ENCODE measurements at regions not wholly inside any gene's neighbourhood (a gene's known extent, or its start where the extent isn't known, plus 50 kb on each side); places are given as distances from the start of the nearest gene placed in this dataset.
A peak's percentile ranks its signal among the peaks of the same experiment; 100 is the strongest.

DNA sequence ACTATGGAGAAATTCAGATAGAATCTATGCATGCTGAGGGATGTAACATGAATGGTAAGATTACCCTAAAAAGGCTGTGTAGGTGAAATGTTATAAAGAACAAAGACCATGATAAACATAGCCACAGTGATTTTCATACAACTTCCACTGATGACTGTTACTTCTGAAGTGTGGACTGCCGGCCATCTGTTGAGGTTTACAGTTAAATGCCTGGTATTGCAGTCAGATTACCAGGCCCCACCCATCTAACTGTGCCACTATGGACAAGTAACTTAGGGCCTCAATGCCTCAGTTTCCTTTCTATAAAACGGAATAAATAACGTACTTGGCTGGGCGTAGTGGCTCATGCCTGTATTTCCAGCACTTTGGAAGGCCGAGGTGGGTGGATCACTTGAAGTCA lies 395.6 kb downstream of the KLF12 start:
- peaks cover 10% of the 10 kb centered on the region; the same call in 1 of the 2 replicates for H3K79me2 ChIP-seq (ENCODE audit: low read length)
- H3K27ac ChIP-seq (ENCODE audit: low read length): no peak overlapping the region
- H3K4me1 ChIP-seq (ENCODE audit: low read length): no peaks in the 10 kb centered on the region
- no peak overlapping the region for H2AFZ ChIP-seq (ENCODE audit: low read length)
- DNase-seq: no peak
- H3K9me2 ChIP-seq (replicated peaks; ENCODE audit: insufficient read depth, low read length): no peaks in the 10 kb centered on the region
- H4K20me1 ChIP-seq (ENCODE audit: insufficient read depth, low read depth, low read length): no peaks in the 10 kb centered on the region
- H3K9me3 ChIP-seq (ENCODE audit: low read length): no peaks in the 10 kb centered on the region
- H3K9ac ChIP-seq (ENCODE audit: low read length): no peak overlapping the region
- H3K4me3 ChIP-seq (ENCODE audit: low read length): no peak overlapping the region
- no peak overlapping the region for H3K4me2 ChIP-seq (ENCODE audit: low read depth, low read length, poor library complexity, severe bottlenecking)
- H3K27me3 ChIP-seq (ENCODE audit: low read length): no peaks in the 10 kb centered on the region
- H3K36me3 ChIP-seq (ENCODE audit: insufficient read depth, low read length): no peaks in the 10 kb centered on the region

DNA sequence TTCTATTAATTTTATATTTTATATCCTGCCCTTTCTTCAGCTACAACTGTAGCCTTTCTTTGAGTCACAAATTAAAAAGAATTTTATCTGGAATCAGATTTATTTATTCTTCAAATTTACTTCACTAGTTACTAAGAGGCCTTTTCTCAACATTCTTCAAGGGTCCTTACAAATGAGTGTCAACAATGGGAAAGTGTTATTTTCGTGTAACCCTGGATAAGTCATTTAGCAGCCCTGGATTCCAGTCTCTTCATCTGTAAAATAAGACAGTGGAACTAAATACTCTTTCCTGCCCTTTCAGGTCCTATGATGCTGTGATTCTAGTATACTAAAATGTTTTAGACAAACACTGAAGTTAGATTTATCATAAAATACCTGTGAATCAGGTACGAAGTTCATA lies 397.0 kb downstream of the KLF12 start:
- H2AFZ ChIP-seq (ENCODE audit: low read length): no peak overlapping the region
- no peak for DNase-seq

DNA sequence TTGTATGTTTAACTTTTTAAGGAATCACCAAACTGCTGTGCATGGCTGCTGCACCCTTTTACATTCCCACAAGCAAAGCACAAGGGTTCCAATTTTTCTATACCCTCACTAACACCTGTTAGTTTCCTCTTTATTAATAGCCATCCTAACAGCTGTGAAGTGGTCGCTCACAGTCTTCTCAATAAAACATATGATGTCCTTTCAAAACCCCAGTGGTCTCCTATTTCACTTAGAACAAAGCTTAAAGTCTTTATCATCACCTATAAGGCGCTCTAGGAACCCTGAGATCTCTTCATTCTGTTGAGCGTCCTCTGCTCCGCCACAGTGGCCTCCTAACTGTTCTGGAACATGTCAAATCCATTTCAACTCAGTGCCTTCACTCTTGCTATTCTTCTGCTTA lies 400.5 kb downstream of the KLF12 start:
- Histone ChIP-seq H3K79me2 (ENCODE audit: low read length) (peaks cover 12% of the 10 kb centered on the region; the same call in 1 of the 2 replicates), H3K4me2 (ENCODE audit: low read depth, low read length, poor library complexity, severe bottlenecking) (no peak overlapping the region), H4K20me1 (ENCODE audit: insufficient read depth, low read depth, low read length) (no peaks in the 10 kb centered on the region), H2AFZ (ENCODE audit: low read length) (no peak overlapping the region), H3K27me3 (ENCODE audit: low read length) (no peaks in the 10 kb centered on the region), H3K36me3 (ENCODE audit: insufficient read depth, low read length) (no peaks in the 10 kb centered on the region), H3K27ac (ENCODE audit: low read length) (no peak overlapping the region), H3K9me2 (replicated peaks; ENCODE audit: insufficient read depth, low read length) (no peaks in the 10 kb centered on the region), H3K4me3 (ENCODE audit: low read length) (no peak overlapping the region), H3K9ac (ENCODE audit: low read length) (no peak overlapping the region), H3K9me3 (ENCODE audit: low read length) (no peaks in the 10 kb centered on the region), H3K4me1 (ENCODE audit: low read length) (no peaks in the 10 kb centered on the region)
- DNase-seq: no peak

More for the DNA sequence above, 397.0 kb downstream of the KLF12 start:
- H3K27me3 ChIP-seq (ENCODE audit: low read length): no peaks in the 10 kb centered on the region
- no peak overlapping the region for H3K4me3 ChIP-seq (ENCODE audit: low read length)
- no peak overlapping the region for H3K27ac ChIP-seq (ENCODE audit: low read length)
- H3K9me2 ChIP-seq (replicated peaks; ENCODE audit: insufficient read depth, low read length): no peaks in the 10 kb centered on the region
- H3K4me2 ChIP-seq (ENCODE audit: low read depth, low read length, poor library complexity, severe bottlenecking): no peak overlapping the region
- no peaks in the 10 kb centered on the region for H3K9me3 ChIP-seq (ENCODE audit: low read length)
- peaks cover 12% of the 10 kb centered on the region; the same call in 1 of the 2 replicates for H3K79me2 ChIP-seq (ENCODE audit: low read length)
- no peaks in the 10 kb centered on the region for H4K20me1 ChIP-seq (ENCODE audit: insufficient read depth, low read depth, low read length)
- no peak overlapping the region for H3K9ac ChIP-seq (ENCODE audit: low read length)
- no peaks in the 10 kb centered on the region for H3K4me1 ChIP-seq (ENCODE audit: low read length)
- no peaks in the 10 kb centered on the region for H3K36me3 ChIP-seq (ENCODE audit: insufficient read depth, low read length)

DNA sequence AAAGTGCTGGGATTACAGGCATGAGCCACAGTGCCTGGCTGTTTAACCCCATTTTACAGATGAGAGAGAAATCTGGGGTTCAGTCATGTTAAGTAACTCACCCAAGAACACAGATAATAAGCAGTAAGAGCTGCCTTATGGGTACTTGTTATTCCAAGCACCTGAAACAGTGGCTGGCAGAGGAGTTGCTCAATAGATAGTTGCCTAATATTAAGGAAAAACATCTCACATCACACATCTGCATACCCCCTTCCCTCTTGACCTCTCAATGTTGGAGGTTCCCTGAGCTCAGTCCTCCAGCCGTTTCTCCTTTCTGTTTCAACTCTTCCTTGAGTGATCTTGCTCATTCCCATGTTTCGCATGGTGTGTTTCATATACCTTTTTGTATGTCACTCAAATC lies 401.9 kb downstream of the KLF12 start:
- no peaks in the 10 kb centered on the region for H3K9me3 ChIP-seq (ENCODE audit: low read length)
- no peak overlapping the region for H2AFZ ChIP-seq (ENCODE audit: low read length)
- no peaks in the 10 kb centered on the region for H3K9me2 ChIP-seq (replicated peaks; ENCODE audit: insufficient read depth, low read length)
- H3K9ac ChIP-seq (ENCODE audit: low read length): no peak overlapping the region
- no peaks in the 10 kb centered on the region for H3K4me1 ChIP-seq (ENCODE audit: low read length)
- no peaks in the 10 kb centered on the region for H3K36me3 ChIP-seq (ENCODE audit: insufficient read depth, low read length)
- no peaks in the 10 kb centered on the region for H4K20me1 ChIP-seq (ENCODE audit: insufficient read depth, low read depth, low read length)
- no peak overlapping the region for H3K27ac ChIP-seq (ENCODE audit: low read length)
- H3K4me2 ChIP-seq (ENCODE audit: low read depth, low read length, poor library complexity, severe bottlenecking): no peak overlapping the region
- no peak overlapping the region for H3K4me3 ChIP-seq (ENCODE audit: low read length)
- no peaks in the 10 kb centered on the region for H3K27me3 ChIP-seq (ENCODE audit: low read length)
- H3K79me2 ChIP-seq (ENCODE audit: low read length): peaks cover 12% of the 10 kb centered on the region; the same call in 1 of the 2 replicates
- DNase-seq: no peak

DNA sequence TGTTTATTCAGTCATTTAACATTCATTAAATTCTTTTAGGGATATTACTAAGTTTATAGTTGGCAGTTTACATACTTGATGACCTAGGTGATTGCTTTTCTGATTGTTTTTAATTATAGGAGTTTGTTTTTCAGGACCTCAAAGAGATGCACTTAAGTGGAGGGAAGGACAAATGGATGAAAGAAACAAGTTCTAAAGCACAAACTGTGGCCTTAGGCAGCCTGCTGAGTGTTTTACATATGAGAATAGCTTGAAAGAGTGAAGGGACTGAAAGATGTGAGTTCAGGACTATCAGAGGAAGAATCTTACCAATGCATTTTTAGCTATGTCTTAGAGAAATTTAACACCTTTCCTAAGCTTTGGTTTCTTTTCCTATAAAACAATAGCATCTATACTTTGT lies 402.6 kb downstream of the KLF12 start:
- Histone ChIP-seq H3K9me2 (replicated peaks; ENCODE audit: insufficient read depth, low read length) (no peaks in the 10 kb centered on the region), H3K4me3 (ENCODE audit: low read length) (no peak overlapping the region), H3K9ac (ENCODE audit: low read length) (no peak overlapping the region), H3K4me1 (ENCODE audit: low read length) (no peaks in the 10 kb centered on the region), H3K27ac (ENCODE audit: low read length) (no peak overlapping the region), H4K20me1 (ENCODE audit: insufficient read depth, low read depth, low read length) (no peaks in the 10 kb centered on the region), H3K4me2 (ENCODE audit: low read depth, low read length, poor library complexity, severe bottlenecking) (no peak overlapping the region), H2AFZ (ENCODE audit: low read length) (no peak overlapping the region), H3K36me3 (ENCODE audit: insufficient read depth, low read length) (no peaks in the 10 kb centered on the region), H3K27me3 (ENCODE audit: low read length) (no peaks in the 10 kb centered on the region), H3K79me2 (ENCODE audit: low read length) (peaks cover 12% of the 10 kb centered on the region; the same call in 1 of the 2 replicates), H3K9me3 (ENCODE audit: low read length) (no peaks in the 10 kb centered on the region)
- DNase-seq: no peak

DNA sequence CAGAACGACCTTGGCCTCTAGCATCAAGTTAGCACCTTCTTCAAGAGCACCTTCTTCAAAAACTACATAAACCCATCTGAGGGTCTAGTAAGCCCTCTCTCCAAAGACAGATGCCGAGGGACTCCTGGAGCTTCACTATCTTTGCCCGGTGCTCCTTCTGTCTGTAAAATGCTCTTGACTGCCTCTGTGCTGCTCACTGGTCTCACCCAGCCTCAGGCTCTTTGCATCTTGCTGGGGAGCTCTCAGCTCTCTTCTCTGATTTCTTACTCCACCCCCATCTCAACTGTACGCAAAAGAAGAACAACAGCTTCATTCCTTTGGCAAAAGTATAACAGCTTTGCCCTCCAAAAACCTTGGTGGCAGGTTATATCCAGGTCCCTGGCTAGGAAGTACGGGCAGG lies 404.2 kb downstream of the KLF12 start:
- Histone ChIP-seq H3K36me3 (ENCODE audit: insufficient read depth, low read length) (no peaks in the 10 kb centered on the region), H3K4me1 (ENCODE audit: low read length) (no peaks in the 10 kb centered on the region), H3K27ac (ENCODE audit: low read length) (no peak overlapping the region), H4K20me1 (ENCODE audit: insufficient read depth, low read depth, low read length) (no peaks in the 10 kb centered on the region), H2AFZ (ENCODE audit: low read length) (no peak overlapping the region), H3K4me2 (ENCODE audit: low read depth, low read length, poor library complexity, severe bottlenecking) (no peak overlapping the region), H3K79me2 (ENCODE audit: low read length) (peaks cover 9% of the 10 kb centered on the region; the same call in 1 of the 2 replicates), H3K27me3 (ENCODE audit: low read length) (no peaks in the 10 kb centered on the region), H3K9me3 (ENCODE audit: low read length) (no peaks in the 10 kb centered on the region), H3K9ac (ENCODE audit: low read length) (no peak overlapping the region), H3K9me2 (replicated peaks; ENCODE audit: insufficient read depth, low read length) (no peaks in the 10 kb centered on the region), H3K4me3 (ENCODE audit: low read length) (no peak overlapping the region)
- DNase-seq: no peak

DNA sequence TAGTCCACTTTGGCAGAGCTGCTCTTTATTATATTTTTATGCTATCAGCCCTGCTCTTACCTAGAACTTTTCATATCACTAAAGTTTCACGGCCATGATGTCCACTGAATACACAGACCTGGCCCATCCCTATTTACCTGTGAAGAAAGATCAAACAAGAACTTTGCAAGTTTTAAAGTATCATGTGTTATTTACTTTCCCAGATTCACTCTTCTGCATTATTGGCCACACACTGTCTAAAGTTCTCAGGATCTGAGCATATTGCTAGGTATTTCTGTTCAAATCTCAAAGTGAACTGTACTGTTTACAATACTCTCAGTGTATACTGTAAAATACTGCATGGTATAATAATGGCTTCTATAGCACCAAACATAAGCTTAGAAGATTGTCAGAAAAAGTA lies 405.2 kb downstream of the KLF12 start:
- no peak overlapping the region for H2AFZ ChIP-seq (ENCODE audit: low read length)
- no peak overlapping the region for H3K27ac ChIP-seq (ENCODE audit: low read length)
- no peak for DNase-seq
- H3K9me2 ChIP-seq (replicated peaks; ENCODE audit: insufficient read depth, low read length): no peaks in the 10 kb centered on the region
- no peaks in the 10 kb centered on the region for H3K36me3 ChIP-seq (ENCODE audit: insufficient read depth, low read length)
- H3K4me3 ChIP-seq (ENCODE audit: low read length): no peak overlapping the region
- no peak overlapping the region for H3K9ac ChIP-seq (ENCODE audit: low read length)
- H4K20me1 ChIP-seq (ENCODE audit: insufficient read depth, low read depth, low read length): no peaks in the 10 kb centered on the region
- H3K4me2 ChIP-seq (ENCODE audit: low read depth, low read length, poor library complexity, severe bottlenecking): no peak overlapping the region
- H3K9me3 ChIP-seq (ENCODE audit: low read length): no peaks in the 10 kb centered on the region
- peaks cover 8% of the 10 kb centered on the region; the same call in 1 of the 2 replicates for H3K79me2 ChIP-seq (ENCODE audit: low read length)
- no peaks in the 10 kb centered on the region for H3K4me1 ChIP-seq (ENCODE audit: low read length)
- H3K27me3 ChIP-seq (ENCODE audit: low read length): no peaks in the 10 kb centered on the region

DNA sequence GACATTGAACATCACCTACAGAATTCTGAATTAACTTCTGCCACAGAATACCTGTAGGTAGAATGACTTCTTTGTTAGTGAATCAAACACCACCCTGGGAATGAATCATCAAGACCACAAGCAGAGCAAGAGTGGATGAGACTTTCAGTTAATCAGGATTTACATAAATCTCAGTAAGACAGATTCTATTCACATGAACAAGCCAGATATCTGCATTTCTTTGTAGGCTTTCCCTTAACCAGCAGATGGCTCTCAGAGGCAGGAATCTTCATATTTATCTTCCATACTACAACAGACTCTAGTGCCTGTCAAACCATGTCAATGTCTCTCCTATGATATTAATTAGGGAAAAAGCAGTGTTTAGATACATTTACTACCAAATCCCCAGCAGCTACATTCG lies 412.1 kb downstream of the KLF12 start:
- DNase-seq: peak; percentile 64
- Histone ChIP-seq H3K4me2 (ENCODE audit: low read depth, low read length, poor library complexity, severe bottlenecking) (peak overlapping the region; percentile 16), H3K4me1 (ENCODE audit: low read length) (peaks cover 20% of the 10 kb centered on the region), H3K9me3 (ENCODE audit: low read length) (no peaks in the 10 kb centered on the region), H3K36me3 (ENCODE audit: insufficient read depth, low read length) (no peaks in the 10 kb centered on the region), H3K79me2 (ENCODE audit: low read length) (peaks cover 3% of the 10 kb centered on the region; the same call in 1 of the 2 replicates), H3K9me2 (replicated peaks; ENCODE audit: insufficient read depth, low read length) (no peaks in the 10 kb centered on the region), H2AFZ (ENCODE audit: low read length) (no peak overlapping the region), H3K27me3 (ENCODE audit: low read length) (no peaks in the 10 kb centered on the region), H3K9ac (ENCODE audit: low read length) (no peak overlapping the region), H3K27ac (ENCODE audit: low read length) (peak overlapping the region; percentile 58), H3K4me3 (ENCODE audit: low read length) (no peak overlapping the region), H4K20me1 (ENCODE audit: insufficient read depth, low read depth, low read length) (no peaks in the 10 kb centered on the region)

DNA sequence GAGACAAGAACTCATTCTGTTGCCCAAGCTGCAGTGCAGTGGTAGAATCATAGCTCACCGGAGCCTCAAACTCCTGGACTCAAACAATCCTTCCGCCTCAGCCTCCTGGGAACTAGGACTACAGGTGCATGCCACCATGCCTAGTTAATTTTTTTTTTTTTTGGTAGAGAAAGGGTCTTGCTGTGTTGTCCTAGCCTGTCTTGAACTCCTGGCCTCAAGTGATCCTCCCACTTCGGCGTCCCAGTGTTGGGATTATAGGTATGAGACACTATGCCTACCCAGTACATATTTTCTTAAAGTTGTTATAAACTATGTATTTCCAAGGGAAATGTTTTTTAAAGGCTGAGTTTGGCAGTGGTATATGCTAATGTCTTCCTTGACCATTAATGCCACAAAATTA lies 412.6 kb downstream of the KLF12 start:
- DNase-seq: no peak

More for the DNA sequence above, 412.6 kb downstream of the KLF12 start:
- Histone ChIP-seq H3K9ac (ENCODE audit: low read length) (no peak overlapping the region), H3K9me2 (replicated peaks; ENCODE audit: insufficient read depth, low read length) (no peaks in the 10 kb centered on the region), H3K27me3 (ENCODE audit: low read length) (no peaks in the 10 kb centered on the region), H3K4me2 (ENCODE audit: low read depth, low read length, poor library complexity, severe bottlenecking) (no peak overlapping the region), H3K27ac (ENCODE audit: low read length) (no peak overlapping the region), H3K36me3 (ENCODE audit: insufficient read depth, low read length) (no peaks in the 10 kb centered on the region), H2AFZ (ENCODE audit: low read length) (no peak overlapping the region), H3K4me3 (ENCODE audit: low read length) (no peak overlapping the region), H3K79me2 (ENCODE audit: low read length) (peaks cover 3% of the 10 kb centered on the region; the same call in 1 of the 2 replicates), H3K4me1 (ENCODE audit: low read length) (peaks cover 20% of the 10 kb centered on the region), H4K20me1 (ENCODE audit: insufficient read depth, low read depth, low read length) (no peaks in the 10 kb centered on the region), H3K9me3 (ENCODE audit: low read length) (no peaks in the 10 kb centered on the region)
